ENCODE measurements at regions not wholly inside any gene's neighbourhood (a gene's known extent, or its start where the extent isn't known, plus 50 kb on each side); places are given as distances from the start of the nearest gene placed in this dataset.

DNA sequence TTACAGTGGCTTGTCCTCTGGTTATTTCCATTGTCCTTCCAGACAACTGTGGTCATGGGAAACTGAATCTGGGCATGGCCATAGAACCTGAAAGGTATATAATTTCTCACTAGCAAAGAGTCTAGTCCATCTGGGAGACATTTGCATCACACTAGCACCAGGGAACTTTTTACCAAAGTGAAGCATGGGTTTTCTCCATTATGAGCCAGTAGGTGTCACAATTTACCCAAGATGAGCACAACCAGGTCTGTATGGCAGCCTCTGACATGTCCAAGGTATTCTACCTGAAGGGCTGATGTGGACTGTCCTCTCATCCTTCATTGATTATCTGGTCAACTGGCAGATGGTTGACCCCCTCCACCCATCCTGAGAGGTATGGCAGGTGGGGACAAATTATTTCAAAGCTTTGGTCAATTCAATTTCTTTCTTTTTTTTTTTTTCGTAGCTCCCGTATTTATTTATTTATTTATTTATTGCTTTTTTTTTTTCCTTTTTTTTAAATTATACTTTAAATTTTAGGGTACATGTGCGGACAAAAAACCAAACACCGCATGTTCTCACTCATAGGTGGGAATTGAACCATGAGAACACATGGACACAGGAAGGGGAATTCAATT, 425.9 kb downstream of the TMEM135 start:
- no peak for TF ChIP-seq REST (IDR thresholded peaks at IDR 0.05; ENCODE audit: unreplicated experiment)
- TF ChIP-seq, protein P1, sequence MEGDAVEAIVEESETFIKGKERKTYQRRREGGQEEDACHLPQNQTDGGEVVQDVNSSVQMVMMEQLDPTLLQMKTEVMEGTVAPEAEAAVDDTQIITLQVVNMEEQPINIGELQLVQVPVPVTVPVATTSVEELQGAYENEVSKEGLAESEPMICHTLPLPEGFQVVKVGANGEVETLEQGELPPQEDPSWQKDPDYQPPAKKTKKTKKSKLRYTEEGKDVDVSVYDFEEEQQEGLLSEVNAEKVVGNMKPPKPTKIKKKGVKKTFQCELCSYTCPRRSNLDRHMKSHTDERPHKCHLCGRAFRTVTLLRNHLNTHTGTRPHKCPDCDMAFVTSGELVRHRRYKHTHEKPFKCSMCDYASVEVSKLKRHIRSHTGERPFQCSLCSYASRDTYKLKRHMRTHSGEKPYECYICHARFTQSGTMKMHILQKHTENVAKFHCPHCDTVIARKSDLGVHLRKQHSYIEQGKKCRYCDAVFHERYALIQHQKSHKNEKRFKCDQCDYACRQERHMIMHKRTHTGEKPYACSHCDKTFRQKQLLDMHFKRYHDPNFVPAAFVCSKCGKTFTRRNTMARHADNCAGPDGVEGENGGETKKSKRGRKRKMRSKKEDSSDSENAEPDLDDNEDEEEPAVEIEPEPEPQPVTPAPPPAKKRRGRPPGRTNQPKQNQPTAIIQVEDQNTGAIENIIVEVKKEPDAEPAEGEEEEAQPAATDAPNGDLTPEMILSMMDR (conservative IDR thresholded peaks at IDR 0.05; ENCODE audit: low read depth in 2 of 2) = peak; percentile 72 to 92
- TF ChIP-seq POLR2AphosphoS5 (IDR thresholded peaks at IDR 0.05; ENCODE audit: low read depth) = no peak
- no peak for TF ChIP-seq STAT1 (IDR thresholded peaks at IDR 0.05; ENCODE audit: unreplicated experiment)
- no peak for TF ChIP-seq ZNF114 (CRISPR knock-in tag; IDR thresholded peaks at IDR 0.05)

Data from GM23338 (cell line).